Activated T-cell treated with anti-CD3 and anti-CD28 coated beads, Interleukin-2, amount 50 U/mL, for 1 hour (primary cell): ENCODE measurements at regions not wholly inside any gene's neighbourhood (a gene's known extent, or its start where the extent isn't known, plus 50 kb on each side); places are given as distances from the start of the nearest gene placed in this dataset.

Experiments
- DNase-seq: peaks from one replicate; pipeline ENCODE4 v3.0.0-alpha.2; 2020

DNA sequence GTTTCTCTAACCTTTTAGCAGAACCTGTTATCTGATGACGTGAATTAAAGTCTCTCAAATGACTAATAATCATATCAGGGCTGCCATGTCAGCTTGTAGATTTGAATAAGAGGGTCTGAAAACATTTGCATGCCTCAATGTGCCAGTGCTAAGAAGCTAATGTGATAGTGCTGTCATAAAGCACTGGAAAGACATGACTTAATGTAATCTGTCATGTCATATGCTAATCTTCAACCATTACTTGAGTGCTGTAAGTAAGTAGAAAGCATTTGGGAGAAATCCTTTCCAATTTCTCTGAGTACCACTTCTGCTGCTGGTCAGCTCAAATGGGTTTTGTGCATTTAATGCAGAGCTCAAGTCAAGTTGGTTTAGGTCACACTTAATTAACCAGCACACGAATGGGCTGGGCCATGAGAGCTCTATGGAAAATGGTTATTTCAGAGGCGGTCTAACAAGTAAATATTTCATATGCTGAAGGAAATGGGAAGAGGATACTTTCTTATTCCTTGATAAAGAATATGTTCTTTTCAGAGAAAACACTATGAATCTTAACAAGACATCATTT, 609.2 kb downstream of the LMO4 start:
- DNase-seq = no peak

DNA sequence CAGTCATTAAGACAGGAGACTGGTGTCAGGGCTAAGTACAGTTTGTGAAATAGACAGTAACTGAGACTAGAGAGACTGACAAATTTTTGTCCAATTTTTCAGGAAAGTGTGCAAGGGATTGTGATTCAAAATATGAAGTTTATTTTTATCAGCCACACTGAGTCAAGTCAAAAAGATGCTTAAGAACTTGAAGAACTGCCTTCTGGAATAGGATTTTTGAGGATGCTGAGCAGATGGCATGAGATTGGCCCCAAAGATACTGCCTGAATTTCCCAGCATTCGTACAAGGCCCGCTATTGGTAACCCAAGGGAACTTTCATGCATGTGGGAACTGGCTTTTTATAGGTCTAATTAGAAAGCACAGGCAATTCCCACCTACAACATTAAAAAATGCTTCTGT, 610.0 kb downstream of the LMO4 start:
- DNase-seq = no peak

DNA sequence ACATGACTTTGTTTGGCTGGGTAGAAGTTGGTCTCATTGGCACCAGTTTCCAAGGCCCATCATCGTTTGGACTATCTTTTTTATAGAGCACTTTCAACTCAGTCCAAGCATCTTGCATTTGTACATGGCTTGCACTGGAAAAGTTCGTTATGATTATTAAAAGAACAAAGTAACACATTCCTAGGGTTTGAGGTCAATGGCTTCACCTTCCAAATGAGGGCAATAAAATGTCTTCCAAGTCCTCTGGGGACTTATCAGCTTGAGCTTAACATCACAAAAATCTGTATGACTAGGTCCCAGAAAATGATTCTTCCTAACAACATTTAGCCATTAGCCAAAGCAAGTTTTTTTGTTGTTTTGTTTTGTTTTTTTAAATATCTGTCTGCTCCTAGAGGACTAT, 610.8 kb downstream of the LMO4 start:
- DNase-seq = no peak

DNA sequence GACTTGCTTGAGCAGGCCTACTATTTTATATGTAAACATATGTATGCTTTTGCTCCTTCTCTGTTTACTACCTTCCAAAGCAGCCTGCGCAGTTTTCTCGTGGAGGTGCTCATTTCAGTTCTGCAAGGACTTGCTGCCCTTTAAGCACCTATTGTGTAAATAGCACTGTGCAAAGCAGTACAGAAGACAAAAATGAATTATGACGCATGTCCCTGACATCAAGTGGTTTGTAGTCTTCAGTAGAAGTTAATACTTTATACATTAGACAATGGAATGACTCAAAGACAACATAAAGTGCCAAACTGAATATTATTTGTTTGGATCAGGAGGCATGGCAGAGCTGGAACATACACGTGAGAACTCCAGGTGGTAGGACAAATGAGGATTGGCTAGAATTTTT, 611.7 kb downstream of the LMO4 start:
- no peak for DNase-seq

DNA sequence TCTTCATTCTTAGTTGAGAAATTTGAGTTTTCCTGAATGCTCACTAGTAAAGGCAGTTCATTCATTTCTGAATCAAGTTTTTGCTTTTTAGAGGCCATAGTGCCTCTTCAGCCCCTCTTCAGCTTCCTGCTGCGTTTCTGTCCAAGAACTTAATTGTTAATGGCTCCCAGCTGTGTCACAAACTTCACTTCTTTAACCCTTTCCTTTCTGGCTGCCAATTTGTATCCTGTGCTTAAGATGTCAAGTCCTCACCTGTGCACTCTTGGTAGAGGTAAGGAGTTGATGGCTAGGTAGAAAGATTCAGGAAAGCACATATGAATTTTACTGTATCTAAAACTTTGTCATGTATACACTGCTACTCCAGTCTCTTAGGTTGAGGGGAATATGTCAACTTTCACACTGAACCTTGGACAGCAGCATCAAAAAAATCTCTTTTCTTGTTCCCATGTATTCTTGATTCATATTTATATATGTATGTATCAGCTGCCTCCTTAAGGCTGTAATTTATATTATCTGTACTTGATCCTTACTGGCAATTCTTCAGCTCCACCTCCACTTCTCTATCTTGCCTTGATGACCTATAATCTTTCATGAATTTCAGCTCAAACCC, 612.8 kb downstream of the LMO4 start:
- DNase-seq = no peak

DNA sequence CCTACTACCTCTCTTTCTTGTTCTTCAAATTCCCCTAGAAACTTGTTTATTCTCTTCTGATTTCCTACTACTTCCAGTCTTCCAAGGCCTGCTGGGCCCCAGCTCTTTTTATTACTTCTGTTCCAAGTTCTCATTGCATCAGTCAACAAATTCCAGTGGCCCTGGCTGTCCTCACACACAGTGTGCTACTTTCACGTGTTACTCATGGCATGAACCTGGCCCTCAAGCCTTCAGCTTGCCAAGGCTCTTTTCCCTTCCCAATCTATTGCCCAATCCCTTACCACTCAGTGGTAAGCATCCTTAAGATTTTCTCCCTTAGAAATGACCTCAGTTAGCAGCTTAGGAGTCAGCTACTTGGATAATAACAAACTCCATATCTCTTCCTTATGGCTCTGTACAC, 613.5 kb downstream of the LMO4 start:
- no peak for DNase-seq

DNA sequence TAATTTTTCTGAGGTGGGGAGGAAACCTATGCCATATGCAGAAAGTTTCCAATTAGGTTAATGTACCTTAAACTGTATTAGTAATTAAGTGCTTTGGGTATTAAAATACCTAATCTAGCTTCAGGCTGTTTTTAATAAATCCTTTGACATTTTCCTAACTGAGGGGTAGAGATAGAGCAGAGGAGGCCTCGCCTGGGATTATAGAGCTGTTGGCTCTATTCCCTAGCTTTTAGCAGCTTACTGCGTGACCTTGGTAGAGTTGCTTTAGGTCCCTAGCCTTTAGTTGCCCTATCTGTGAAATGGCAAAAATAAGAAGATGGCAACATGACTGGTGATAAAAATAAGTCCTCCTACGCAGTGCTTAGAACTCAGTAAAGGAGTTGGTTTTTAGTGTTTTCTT, 621.0 kb downstream of the LMO4 start:
- DNase-seq = no peak

DNA sequence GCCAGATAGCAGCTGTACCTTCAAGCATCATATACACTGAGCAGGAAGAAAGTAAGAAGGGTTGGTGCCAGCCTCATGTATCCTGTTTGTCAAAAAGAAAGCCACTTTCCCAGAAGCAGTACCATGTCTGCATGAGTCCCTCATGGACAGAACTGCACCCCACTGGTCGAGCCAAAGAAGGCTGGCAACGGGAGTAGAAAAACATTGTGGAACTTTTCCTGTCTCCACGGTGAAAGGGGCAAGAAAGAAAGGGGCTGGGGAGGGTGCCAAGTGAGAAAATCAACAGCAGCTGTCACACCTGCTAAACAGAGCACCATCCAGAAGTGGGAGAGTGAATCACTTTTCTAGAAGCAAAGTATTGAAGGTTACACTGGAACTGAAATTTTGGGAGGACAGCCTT, 621.7 kb downstream of the LMO4 start:
- no peak for DNase-seq

DNA sequence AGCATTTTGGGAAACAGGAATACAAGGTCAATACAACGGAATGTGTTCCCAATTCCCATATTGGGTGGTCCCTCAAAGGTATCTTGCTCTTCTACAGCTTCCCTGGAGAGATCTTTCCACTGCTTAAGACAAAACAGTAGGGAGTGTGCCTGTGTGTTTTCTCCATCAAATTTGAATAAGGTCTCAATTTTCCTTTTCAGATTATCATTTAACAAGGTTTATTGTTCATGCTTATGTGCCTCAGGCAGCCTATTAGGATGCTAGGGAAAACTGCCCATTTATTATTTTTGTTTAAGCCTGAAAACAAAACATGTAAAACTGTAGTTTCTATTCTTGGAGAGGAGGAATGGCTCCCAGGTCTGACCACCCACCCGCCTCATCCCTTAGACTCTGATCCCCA, 622.7 kb downstream of the LMO4 start:
- DNase-seq = no peak

DNA sequence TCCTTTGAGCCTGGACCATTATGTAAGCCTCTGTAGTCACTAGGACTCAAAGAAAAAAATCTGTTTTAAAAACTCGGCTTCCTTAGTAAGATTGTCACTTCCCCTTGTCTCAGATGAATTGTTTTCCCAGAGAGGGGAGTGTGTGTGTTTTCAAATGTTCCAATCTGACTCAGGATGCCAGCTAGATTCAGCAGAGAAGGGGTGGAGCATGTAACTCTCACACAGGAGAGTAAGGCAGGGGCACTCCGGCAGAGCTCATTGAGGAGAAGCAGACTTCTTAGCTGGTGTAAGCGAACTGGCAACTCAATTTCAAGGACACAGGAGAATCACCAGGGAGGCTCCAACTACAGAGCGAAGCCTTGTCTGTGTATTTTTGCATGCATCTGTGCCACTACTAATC, 623.2 kb downstream of the LMO4 start:
- no peak for DNase-seq

DNA sequence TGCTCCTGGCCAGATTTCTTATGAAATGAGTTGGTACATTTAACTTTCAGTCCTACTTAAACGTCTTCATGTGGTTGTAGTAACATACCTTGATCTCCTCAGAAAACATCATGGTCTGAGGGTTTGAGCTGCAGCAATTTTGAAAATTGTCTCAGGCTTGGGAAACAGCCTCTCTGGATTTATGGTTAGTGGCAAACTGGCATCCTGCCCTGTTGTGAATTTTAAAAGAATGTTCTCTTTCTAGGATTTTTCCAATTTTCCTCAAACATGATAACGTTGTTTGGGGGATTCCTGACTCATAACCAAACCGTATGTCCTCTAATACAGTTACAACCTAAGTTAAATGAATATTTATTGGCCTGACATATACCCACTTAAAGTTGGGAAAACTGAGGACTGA, 624.4 kb downstream of the LMO4 start:
- DNase-seq = no peak

DNA sequence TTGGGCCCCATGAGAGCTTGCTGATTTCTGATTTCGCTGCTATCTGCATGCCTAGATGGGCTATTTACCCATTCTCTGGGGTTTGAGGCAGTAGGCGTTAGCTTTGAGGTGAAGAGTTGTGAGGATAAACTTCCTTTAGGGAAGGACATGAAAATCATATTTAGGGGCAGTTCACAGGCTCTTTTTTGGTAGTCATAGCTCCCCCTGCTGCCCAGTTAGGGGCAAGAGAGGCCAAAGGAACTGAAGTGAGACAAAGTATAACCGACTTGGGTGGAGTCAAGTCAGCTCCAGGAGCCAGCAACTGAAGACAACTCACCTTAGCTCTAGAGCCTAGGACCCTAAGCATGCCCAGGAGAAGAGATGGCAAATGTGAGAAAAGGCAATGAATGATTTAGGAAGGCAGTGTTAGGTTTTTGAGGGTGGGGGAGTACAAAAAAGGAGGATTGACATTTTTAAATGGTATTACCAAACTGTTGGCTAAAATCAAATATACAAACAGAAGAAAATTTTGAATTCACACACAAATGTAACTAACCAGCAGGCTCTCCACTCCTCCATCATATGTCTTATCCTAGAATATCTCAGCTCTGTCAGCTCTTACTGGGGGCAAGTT, 625.2 kb downstream of the LMO4 start:
- DNase-seq = peak; percentile 35

DNA sequence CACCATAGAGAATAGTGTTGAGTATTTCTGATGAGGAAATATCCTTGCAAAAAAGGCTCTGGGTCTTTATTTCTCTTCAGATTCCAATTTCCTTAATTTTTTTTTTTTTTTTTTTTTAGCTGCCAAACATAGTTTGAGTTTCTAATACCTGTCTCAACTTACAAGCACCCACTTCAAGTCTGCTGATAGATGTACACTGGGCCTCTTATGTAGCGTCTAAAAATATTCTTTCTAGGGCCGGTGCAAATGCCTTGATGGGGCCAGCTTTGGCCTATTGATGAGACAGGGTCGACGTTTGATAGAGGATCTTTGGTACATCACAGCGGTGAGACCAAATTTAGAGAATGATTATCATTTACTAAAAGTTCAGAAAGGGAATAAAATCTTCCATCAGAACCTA, 626.4 kb downstream of the LMO4 start:
- DNase-seq = no peak

DNA sequence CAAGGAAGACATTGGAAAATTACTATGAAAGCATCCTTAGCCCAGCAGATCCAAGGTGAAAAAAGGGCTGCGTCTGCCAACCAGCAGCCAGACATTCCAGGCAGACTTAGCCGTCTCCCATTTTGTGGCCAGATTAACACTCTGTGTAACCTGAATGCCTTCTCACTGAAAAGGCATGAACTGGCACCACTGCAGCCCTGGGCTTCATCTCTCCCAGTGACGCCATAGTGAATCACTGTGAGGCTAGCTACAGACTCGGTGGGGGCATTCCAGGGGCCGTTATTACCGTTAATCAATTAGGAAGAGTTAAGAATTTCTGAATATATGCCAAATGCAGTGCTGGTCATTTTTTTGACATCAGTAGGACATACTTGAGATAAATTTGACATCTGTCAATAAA, 627.4 kb downstream of the LMO4 start:
- no peak for DNase-seq

DNA sequence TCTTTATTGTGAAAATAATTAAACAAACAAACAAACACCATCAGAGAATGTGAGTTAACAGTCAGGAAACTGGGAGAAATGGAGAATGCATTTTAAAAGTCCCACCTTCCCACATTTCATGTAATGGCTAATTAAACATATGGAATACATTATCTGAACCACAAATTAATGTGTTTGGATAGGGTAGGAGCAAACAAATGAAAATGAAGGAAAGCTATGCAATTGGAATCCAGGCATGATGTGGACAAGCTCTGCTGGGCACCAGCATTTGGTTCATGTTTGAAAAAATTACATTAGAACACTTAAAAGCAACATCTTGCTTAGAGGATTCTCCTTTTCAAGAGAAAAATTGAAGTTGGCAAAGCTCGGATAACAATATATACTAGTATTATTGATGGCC, 628.1 kb downstream of the LMO4 start:
- no peak for DNase-seq

DNA sequence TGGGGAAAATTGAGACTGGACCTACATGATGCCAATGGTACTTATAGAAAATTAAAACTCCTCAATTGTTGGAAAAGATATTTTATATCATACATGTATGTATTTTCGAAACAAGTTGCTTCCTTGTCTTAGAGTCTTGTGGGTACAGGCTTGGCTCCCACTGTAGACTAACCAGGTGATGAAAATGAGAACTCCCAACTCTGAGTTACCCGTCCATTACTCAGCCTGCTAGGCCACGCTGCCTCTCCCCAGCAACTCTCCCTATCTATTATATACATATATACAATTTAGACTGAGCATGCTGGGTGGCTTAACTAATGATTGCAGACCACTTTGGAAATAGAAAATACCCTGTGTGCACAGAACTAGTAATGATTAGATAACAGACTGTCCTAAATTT, 628.7 kb downstream of the LMO4 start:
- DNase-seq = no peak

DNA sequence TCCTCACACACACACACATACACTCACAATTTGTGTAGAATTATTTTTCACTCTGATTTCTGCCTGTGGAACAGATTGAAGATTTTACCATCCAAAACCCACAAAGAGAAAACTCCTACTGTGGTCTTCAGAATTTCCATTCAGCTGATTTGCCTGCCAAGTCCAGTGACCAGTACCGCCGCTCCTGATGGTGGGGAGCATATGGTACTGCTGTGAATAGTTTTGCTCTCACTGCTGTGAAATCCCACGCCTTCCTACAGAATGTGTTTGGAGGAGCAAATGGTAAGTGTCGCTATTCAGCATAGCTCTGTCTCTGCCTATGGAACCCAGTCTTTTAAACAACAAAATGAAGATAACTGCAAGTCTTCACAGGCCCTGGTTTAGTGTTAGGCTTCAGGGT, 629.5 kb downstream of the LMO4 start:
- DNase-seq = no peak

DNA sequence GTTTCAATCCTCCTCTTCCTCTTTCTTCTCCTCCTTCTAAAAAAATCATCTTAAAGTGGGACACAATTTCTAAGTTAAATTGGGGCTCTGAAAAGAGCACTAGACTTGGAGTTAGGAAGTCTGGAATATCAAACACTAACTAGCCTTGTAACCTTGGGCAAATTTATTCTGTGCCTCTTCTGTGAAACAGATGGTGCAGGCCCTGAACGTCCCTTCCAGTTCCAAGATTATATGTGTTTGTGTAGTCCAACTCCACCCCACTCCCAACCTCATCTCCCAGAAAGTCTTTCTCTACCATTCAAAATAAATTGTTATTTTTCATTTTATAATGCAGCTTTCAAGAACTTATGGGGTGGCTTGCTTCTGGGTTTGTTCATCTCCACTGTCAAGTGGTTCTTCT, 630.0 kb downstream of the LMO4 start:
- no peak for DNase-seq

DNA sequence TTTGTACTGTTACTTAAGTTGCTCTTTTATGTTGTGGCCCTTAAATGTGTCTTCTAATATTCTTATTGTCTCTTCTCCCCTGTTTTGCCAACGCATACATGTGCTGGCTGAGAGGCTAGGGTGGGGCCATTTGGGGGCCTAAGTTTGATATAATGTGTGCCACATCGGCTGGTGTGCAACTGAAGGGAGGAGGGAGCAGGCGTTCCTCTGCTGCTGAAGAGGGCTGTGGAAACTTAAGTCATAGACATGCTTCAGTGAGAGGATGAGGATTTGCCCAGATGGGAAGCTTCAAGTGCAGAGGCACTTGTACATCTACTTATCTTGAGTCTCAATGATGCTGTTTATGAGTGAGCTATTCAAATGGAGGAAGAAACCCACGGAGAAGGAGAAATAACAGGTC, 630.6 kb downstream of the LMO4 start:
- DNase-seq = no peak

DNA sequence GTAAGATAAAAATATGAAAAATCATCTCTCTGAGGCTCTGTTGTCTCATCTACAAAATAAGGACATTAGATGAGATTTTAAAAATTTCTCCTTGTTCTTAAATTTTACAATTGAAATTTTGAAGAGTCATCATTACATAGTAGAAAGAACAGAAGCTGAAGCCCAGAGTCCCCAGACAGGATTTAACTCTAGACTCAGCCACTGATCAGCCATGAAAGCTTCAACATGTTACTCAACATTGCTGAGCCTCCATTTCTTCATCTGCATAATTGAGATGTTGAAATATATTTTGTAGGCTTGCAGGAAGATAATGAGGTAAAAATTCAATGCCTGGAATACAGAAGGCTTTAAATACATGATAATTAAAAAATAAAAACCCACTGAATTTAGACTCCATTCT, 633.3 kb downstream of the LMO4 start:
- no peak for DNase-seq

DNA sequence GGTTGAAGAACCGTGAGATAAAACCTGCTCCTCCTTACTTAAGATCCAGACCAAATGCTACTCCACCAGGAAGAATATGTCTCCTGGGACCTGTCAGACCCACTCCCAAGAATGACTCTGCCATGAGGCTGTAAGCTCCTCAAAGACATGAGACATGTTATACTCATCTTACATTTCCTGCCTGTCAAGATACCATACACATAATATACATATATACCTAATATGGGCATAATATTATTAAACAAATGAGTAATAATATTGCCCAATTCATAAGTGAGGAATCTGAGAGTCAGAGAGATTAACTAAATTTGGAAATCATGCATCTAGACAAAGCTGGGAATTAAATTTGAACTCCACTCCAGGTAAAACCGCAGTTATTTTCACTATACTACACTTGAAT, 634.9 kb downstream of the LMO4 start:
- no peak for DNase-seq

DNA sequence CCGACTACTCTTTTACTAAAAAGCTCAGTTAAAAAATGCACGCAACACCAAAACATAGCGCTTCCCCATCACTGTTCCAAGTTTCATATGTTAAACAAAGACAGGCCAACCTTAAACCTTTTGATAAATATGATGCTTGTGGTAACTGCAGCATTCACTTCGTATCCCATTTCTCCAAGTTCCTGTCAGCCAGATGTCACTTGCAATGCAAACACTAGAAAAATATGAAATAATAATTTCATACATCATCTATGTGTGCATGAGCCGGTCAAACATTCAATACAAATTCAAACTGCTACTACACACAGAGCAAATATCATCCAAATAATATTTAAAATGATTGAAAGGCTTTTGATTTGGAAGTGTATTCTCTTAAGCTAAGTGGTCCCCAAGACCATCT, 636.5 kb downstream of the LMO4 start:
- no peak for DNase-seq

DNA sequence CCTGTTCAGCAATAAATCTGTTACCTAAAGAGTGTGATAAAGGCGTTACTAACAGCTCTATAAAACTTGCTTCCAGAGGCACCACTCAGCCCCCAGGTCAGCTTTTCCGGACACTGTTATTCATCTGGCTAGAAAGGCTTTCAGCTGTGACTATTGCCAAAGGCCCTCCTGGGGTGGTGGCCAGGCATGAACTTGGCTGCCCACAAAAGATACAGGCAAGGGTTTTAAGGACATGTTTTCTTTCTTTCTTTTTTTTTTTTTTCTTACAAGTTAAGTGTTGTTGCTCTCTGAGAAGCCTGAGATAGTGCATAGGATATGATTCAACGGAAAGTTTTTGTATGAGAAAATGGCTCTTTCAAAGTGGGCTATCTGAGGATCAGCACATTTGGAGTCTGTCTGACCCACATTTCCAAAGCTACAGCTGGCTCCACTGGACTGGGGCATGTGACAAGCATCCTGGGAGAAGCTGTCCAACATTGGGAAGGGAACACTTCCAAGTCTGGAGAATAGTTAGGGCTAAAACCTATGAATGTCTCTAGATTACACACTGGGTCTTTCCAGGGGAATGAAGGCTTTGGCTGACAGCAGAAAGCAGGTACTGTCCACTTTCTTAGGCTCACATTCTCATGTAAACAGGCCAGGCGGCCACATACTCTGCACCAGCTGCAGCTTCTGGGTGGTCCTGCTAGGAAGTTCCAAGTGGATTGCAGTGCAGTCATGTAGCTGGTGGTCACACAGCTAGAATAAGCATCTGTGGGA, 639.7 kb downstream of the LMO4 start:
- DNase-seq = no peak

DNA sequence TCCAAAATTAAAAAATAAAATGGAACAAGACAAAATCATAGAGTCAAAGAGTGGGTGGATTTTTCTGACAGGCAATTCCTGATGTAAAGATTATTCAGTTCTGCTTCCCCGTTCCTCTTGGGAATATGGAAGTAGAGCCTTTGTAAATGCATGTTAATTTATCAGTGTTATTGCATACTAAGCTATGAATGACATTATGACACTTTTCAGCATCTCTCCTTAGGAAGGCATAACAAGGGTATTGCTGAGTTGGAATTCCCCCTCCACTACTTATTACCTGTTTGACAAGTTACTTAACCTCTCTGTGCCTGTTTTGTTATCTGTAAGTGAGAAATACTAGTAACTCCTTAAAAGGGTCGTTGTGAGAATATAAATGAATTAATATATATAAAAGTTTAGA, 640.4 kb downstream of the LMO4 start:
- no peak for DNase-seq
